GM12874 (cell line): ENCODE measurements at regions not wholly inside any gene's neighbourhood (a gene's known extent, or its start where the extent isn't known, plus 50 kb on each side); places are given as distances from the start of the nearest gene placed in this dataset.

Source experiments
- TF ChIP-seq, protein P1 (sequence below): IDR thresholded peaks from 2 replicates; pipeline ENCODE4 v1.5.1; 2011; ENCODE audit warnings: low read depth, mild to moderate bottlenecking, control low read depth, low read length, moderate library complexity; ENCODE audit not compliant: insufficient read depth

DNA sequence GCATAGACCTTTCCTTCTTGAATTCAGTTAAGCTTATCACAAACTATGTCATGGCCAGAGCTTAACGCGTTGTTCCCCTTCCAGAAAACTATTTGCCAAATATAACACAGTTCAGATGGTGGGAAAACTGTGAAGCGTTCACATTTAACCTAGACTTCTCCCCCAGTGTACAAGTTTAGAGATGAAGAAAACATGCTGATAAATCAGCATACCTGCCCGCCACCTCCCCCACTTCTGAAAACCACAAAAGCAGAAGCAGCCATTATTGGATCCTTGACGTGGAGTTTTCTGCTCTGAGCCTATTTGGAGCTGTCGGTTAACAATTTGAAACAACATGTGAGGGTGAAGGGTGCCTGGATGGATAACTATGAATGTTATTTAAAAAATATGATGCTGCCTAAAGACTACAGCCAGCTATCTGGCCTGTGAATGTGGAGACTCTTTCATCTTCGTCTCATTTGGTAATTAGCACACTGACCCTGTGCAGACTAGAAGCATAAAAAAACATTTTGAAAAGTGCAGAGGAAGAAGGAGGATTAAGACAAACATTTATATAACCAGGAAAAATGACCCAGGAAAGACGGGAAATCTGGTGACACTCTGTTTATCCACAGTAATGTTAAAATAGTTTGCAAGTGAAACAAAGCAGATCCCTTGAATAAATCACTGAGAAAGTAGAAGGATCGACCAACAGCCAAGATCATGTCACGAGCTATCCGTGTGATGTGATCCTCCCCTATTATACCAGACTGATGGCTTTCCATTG is 408.2 kb downstream of the AEBP2 start:
- TF ChIP-seq, protein P1, sequence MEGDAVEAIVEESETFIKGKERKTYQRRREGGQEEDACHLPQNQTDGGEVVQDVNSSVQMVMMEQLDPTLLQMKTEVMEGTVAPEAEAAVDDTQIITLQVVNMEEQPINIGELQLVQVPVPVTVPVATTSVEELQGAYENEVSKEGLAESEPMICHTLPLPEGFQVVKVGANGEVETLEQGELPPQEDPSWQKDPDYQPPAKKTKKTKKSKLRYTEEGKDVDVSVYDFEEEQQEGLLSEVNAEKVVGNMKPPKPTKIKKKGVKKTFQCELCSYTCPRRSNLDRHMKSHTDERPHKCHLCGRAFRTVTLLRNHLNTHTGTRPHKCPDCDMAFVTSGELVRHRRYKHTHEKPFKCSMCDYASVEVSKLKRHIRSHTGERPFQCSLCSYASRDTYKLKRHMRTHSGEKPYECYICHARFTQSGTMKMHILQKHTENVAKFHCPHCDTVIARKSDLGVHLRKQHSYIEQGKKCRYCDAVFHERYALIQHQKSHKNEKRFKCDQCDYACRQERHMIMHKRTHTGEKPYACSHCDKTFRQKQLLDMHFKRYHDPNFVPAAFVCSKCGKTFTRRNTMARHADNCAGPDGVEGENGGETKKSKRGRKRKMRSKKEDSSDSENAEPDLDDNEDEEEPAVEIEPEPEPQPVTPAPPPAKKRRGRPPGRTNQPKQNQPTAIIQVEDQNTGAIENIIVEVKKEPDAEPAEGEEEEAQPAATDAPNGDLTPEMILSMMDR = no peak

DNA sequence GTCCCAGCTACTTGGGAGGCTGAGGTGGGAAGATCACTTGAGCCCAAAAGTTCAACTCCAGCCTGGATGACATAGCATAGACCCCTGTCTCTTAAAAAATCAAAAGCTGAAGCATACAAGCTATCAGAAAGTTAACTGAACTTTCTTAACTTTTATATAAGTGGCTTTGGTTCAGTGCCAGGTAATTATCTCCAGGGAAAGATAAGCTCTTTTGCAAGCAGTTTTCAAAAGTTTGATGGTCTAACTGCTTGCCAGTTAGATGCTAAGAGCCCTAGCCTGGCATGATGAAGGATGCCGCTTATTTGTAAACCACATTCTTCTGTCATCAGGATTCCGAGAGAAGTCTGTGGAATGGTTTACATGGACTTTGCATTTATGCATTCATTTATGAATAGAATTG is 409.1 kb downstream of the AEBP2 start:
- TF ChIP-seq, protein P1 = no peak

DNA sequence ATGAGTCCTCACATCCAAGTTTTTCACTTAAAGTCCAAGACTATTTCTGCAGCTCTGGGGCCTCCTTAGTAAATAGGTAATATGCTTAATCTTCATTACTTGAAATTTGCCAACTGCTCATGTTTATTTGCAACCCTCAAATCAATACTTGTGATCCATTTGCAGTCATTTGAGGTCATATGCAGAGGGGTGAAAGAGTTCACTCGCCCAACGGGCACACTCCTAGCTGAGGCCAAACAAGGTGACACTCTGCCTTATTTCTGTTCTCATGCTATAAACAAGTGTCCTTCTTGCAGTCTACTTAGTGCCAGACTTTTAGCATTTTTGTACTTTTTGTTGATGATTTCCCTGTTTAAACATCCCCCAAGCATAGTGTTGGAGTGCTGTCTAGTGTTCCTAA is 409.9 kb downstream of the AEBP2 start:
- TF ChIP-seq, protein P1 = no peak

DNA sequence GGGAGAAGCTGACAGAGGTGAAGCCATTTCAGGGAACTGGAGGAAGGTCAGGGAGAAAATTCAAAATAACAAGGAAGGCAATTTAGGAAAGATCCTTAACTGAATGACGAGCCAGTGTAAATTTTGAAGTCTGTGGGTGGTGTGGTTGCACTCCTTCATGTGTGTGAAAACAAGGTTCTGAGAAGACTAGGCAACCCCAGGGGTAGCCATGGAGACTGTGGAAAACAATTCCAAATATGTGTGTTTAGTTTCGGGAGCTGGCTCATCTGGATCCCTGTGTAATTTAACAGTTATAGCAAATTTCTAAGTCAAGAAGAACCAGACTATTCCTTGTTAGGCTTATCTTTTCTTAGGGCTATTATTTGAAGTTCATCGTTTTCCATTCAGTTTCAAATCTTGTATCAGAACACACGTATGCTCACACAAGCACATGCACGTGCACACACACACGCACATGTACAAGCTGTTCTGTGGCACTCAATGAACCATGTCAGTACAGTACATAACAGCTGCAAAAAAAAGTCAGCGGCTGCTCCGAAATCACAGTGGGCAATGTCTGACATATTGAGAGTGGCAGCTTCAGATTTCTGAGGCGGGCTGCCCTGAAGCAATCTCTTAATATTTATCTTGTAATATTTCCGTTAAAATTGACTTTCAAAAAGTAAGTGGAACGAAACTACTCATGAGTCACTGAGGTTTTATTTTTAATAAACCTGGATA is 411.2 kb downstream of the AEBP2 start:
- TF ChIP-seq, protein P1 = no peak

DNA sequence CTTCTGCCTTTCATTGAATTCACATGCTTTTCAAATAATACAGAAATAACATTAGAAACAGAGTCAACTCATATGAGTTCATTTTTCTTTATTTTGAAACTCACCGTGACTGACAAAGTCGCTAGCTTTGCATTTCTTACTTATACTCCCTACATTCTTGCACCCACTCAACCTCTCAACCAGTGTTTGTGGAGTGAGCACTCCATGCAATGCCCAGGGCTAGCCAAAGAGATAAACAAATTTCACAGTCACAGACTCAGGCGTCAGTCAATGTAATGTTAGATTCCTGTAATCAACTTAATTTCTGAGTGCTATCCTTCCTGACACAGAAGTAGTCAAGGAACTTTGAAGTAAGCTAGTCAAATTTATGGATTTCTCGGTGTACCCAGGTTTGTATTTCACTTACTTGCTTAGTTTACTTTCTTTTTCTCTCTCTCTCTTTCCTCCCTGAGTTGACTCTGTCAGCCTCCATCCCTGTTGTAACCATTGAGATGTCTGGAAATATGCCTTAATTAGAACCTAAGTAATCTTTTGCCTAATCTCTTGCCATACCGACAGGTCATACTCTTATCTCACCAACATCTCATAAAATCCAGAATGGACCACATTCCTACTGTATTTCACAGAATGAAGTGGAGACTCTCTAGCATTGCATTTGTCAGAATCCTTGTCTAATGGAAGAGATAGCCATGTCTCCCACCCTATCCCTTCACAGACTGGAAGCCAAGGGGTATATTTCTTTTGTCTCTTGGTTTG is 413.0 kb downstream of the AEBP2 start:
- TF ChIP-seq, protein P1 = no peak

DNA sequence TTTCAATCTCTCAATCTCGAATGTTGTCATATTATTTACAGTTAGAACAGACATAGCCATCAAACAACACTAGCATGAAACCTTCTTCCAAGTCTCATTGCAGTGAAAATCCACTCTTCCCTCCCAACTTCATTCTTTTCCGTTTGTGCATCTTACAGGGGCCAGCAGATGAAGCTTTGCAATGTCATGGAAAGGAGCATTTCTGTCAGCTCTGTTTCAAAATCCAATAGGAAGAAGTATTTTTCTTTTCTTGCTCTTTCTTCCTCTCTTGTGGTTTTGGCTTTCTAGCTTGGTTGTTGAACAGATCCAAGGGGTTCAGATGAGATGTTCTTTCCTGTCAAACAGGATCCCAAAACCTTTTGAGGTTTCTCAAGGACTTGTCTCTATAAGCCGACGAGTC is 416.6 kb downstream of the AEBP2 start:
- TF ChIP-seq, protein P1 = no peak

DNA sequence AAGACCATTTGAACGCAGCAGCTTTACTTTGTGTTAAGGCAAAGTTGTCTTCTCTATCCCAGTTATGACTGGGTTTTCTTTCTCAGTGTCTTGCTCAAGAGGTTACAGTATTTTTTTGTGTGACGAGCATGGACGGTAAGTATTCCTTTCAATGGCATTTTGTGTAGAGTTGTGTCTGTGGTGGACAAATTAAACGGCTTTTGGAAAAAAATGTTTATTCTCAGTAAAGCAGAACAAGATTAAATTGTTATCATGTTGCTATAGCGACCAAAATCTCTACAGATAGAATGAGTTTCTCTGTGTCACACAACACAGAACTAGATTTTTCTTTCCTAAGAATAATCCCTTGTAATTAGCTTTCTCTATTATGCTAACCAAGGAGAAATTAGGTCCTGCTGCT is 417.1 kb downstream of the AEBP2 start:
- TF ChIP-seq, protein P1 = no peak
